ENCODE measurements at regions not wholly inside any gene's neighbourhood (a gene's known extent, or its start where the extent isn't known, plus 50 kb on each side); places are given as distances from the start of the nearest gene placed in this dataset.
A peak's percentile ranks its signal among the peaks of the same experiment; 100 is the strongest.

DNA sequence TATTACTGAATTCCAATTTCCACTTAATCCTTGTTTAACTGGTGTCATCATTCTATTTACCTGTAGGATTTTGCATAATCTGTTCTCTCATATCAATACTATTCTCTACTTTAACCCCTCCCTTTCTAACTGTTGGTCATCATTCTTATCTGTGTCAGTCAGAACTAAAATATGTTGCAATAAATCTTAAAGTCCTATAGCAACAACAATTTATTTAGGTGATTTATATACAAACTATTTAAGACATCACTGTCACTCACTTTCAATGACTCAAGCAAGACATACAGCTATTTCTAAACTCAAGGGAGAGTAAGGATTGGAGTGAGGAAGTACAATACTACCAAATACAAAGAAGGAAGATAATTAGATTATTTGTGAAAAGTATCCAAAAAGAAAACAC lies 740.4 kb downstream of the DSC3 start:
- Histone ChIP-seq H3K4me3 (no peak overlapping the region), H3K27ac (no peak overlapping the region), H3K4me1 (no peaks in the 10 kb centered on the region), H3K4me2 (no peak overlapping the region), H3K9me3 (no peaks in the 10 kb centered on the region)
- ChIA-PET CTCF (no interaction called here), POLR2A (no interaction called here)
- ATAC-seq (no peak), FAIRE-seq (no peak), DNase-seq (ENCODE audit: low read depth in 1 of 2, low spot score in 1 of 2) (no peak)
- TF ChIP-seq POLR2AphosphoS2 (conservative IDR thresholded peaks at IDR 0.05; ENCODE audit: low read length) (no peak), NPAS2 (CRISPR knock-in tag; IDR thresholded peaks at IDR 0.05; ENCODE audit: borderline replicate concordance) (no peak), MAFK (IDR thresholded peaks at IDR 0.05; ENCODE audit: partially characterized antibody) (no peak)
- TF ChIP-seq, protein P1, sequence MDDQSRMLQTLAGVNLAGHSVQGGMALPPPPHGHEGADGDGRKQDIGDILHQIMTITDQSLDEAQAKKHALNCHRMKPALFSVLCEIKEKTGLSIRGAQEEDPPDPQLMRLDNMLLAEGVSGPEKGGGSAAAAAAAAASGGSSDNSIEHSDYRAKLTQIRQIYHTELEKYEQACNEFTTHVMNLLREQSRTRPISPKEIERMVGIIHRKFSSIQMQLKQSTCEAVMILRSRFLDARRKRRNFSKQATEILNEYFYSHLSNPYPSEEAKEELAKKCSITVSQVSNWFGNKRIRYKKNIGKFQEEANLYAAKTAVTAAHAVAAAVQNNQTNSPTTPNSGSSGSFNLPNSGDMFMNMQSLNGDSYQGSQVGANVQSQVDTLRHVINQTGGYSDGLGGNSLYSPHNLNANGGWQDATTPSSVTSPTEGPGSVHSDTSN (IDR thresholded peaks at IDR 0.05), result no peak

DNA sequence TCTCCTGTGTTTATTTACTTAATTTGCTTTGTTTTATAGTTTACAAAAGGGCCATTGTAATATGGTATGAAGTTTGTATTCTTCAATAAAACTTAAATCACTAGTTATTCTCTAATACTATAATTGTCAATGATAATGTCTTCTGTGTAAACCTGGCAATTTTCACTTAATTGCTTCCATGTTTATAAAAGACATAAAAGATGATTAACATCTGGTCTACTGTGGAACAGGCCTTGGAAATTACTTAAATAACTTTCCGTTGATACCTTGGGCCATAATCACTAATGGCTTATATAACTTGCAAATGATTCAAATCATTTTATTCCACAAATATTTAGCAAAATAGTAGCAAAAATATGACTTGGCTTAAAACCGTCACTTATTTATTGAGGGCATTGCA lies 743.8 kb downstream of the DSC3 start:
- Histone ChIP-seq H3K4me1 (no peaks in the 10 kb centered on the region), H3K9me3 (no peaks in the 10 kb centered on the region), H3K4me3 (no peak overlapping the region), H3K4me2 (no peak overlapping the region), H3K27ac (no peak overlapping the region)
- DNase-seq (ENCODE audit: low read depth in 1 of 2, low spot score in 1 of 2), result no peak
- 22% methylated on average over 2 of the region's 2 CpGs for WGBS (ENCODE audit: missing lambda C conversion rate)
- TF ChIP-seq, protein P2, sequence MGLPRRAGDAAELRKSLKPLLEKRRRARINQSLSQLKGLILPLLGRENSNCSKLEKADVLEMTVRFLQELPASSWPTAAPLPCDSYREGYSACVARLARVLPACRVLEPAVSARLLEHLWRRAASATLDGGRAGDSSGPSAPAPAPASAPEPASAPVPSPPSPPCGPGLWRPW (IDR thresholded peaks at IDR 0.05), result no peak
- FAIRE-seq, result no peak
- CTCF ChIA-PET, result no interaction called here
- POLR2A ChIA-PET, result no interaction called here
- ATAC-seq, result no peak

DNA sequence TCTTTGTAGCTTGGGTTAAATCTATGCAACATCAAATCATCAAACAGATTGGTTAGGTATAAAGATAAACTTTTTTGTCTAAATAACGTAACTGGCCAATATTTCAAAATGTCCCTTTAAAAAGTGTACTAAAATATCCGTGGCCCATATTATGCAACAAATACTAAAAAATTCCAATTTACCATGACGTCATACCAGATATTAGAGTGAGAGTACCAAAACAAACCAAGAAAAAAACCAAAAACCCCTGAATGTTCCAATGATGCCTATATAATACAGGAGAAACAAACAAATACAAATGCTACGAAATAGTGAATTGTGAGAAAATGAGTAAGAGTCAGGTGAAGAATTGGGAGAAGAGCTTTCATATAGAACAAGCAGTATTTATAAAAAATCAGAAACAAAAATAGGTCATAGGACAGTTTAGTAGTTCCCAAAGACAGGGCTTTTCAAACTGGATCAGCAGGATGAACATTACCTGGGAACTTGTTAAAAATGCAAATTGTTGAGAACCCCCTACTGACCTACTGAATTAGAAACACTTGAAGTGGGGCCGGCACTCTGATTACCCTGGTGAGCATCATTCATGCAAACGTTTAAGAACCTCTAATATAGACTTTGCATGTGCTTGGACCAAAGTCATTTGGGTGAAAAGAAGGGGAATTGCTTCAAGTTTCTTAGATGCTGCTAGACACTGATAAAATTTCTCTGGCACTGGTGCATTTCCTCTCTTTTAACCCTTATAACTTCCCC lies 753.7 kb downstream of the DSC3 start:
- ATAC-seq (no peak), DNase-seq (ENCODE audit: low read depth in 1 of 2, low spot score in 1 of 2) (no peak), FAIRE-seq (no peak)
- WGBS (ENCODE audit: missing lambda C conversion rate), result 10% methylated on average over 6 of the region's 6 CpGs
- Histone ChIP-seq H3K4me3 (no peak overlapping the region), H3K27ac (no peak overlapping the region), H3K9me3 (no peaks in the 10 kb centered on the region), H3K4me1 (no peaks in the 10 kb centered on the region), H3K4me2 (no peak overlapping the region)
- TF ChIP-seq, protein P3, sequence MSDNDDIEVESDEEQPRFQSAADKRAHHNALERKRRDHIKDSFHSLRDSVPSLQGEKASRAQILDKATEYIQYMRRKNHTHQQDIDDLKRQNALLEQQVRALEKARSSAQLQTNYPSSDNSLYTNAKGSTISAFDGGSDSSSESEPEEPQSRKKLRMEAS (IDR thresholded peaks at IDR 0.05), result no peak
- no peak for TF ChIP-seq RARB (CRISPR knock-in tag; IDR thresholded peaks at IDR 0.05)
- no peak for TF ChIP-seq POLR2AphosphoS2 (conservative IDR thresholded peaks at IDR 0.05; ENCODE audit: low read length)
- CTCF ChIA-PET, result no interaction called here
- POLR2A ChIA-PET, result no interaction called here

DNA sequence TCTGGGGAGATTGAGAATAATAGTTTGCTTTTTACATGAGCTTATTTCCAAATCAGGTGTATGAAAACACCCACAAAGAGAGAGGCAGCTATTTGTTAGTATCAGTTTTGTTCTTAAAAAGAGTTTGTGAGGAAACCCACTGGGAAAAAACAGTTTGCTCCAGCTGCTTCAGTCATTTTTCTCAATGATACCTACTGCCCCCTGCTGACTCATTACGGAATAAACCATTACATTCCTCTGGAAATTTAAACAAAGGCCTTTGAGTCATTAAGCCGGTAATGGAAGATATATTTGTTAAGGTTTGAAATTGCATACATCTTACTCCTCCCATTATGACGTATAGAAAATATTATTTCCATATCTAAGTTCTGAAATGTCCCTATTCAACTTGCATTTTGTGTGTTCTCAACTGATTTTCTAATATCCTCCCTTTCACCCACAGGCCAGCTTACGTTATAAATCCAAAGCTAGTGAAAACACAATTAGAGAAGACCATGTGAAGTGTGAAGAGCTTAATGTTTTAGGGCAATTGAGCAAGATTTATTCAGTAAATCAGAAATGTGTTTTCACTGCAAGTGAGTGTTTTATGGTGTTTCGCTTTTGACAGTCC lies 761.6 kb downstream of the DSC3 start:
- 42% methylated on average over 5 of the region's 5 CpGs for WGBS (ENCODE audit: missing lambda C conversion rate)
- no peak overlapping the region for H3K27ac ChIP-seq
- CTCF ChIA-PET, result interaction anchor here (0.8 to 1.3 kb wide), 4 partner anchors 14 to 406 kb away, joined by 3 to 5 read pairs (median 3); no protein-coding TSS in a partner anchor
- H3K4me1 ChIP-seq, result no peaks in the 10 kb centered on the region
- POLR2A ChIA-PET, result no interaction called here
- no peak overlapping the region for H3K4me3 ChIP-seq
- no peak overlapping the region for H3K4me2 ChIP-seq
- TF ChIP-seq SMC3 (IDR thresholded peaks at IDR 0.05) (peak; percentile 41; the same call in 1 of the 3 replicates), TP53 (CRISPR knock-in tag; IDR thresholded peaks at IDR 0.05) (no peak), RAD21 (conservative IDR thresholded peaks at IDR 0.05 in 1 of 2, IDR thresholded peaks at IDR 0.05 in 1 of 2) (peak; percentile 32 to 43; a peak in 3 of 5 replicates), CBX8 (IDR thresholded peaks at IDR 0.05) (no peak)
- TF ChIP-seq, protein P4, sequence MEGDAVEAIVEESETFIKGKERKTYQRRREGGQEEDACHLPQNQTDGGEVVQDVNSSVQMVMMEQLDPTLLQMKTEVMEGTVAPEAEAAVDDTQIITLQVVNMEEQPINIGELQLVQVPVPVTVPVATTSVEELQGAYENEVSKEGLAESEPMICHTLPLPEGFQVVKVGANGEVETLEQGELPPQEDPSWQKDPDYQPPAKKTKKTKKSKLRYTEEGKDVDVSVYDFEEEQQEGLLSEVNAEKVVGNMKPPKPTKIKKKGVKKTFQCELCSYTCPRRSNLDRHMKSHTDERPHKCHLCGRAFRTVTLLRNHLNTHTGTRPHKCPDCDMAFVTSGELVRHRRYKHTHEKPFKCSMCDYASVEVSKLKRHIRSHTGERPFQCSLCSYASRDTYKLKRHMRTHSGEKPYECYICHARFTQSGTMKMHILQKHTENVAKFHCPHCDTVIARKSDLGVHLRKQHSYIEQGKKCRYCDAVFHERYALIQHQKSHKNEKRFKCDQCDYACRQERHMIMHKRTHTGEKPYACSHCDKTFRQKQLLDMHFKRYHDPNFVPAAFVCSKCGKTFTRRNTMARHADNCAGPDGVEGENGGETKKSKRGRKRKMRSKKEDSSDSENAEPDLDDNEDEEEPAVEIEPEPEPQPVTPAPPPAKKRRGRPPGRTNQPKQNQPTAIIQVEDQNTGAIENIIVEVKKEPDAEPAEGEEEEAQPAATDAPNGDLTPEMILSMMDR (IDR thresholded peaks at IDR 0.05), result peak; percentile 45
- TF ChIP-seq, protein P5, sequence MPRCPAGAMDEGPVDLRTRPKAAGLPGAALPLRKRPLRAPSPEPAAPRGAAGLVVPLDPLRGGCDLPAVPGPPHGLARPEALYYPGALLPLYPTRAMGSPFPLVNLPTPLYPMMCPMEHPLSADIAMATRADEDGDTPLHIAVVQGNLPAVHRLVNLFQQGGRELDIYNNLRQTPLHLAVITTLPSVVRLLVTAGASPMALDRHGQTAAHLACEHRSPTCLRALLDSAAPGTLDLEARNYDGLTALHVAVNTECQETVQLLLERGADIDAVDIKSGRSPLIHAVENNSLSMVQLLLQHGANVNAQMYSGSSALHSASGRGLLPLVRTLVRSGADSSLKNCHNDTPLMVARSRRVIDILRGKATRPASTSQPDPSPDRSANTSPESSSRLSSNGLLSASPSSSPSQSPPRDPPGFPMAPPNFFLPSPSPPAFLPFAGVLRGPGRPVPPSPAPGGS (IDR thresholded peaks at IDR 0.05), result no peak
- TF ChIP-seq, protein P1 (IDR thresholded peaks at IDR 0.05), result no peak
- no peak for ATAC-seq
- FAIRE-seq, result no peak
- H3K9me3 ChIP-seq, result no peaks in the 10 kb centered on the region
- peak in 1 of 2 experiments; percentile 31 for DNase-seq (ENCODE audit: low read depth in 1 of 2, low spot score in 1 of 2)
